Stimulated activated CD4-positive, alpha-beta T cell treated with anti-CD3 and anti-CD28 coated beads, Interleukin-1b, Interleukin-23, amount 100 ng/mL, for 4 hours (primary cell): ENCODE measurements at regions not wholly inside any gene's neighbourhood (a gene's known extent, or its start where the extent isn't known, plus 50 kb on each side); places are given as distances from the start of the nearest gene placed in this dataset.
"Not testable (repeated sequence)": the region's sequence is repeated elsewhere in the genome, so short reads cannot be mapped to it uniquely, and the experiment has no call there.

Experiments used
- DNase-seq, 2 donors: peaks; one replicate each; pipeline ENCODE4 v3.0.0-alpha.2; 2020; ENCODE audit warnings: low read depth in 2 of 2

- DNase-seq: no peak
These were observed 266.6 kb upstream of the MYT1L start for GRCh38 chr2:2597712-2598111.

GRCh38 chr2:2591542-2591940 is 260.5 kb upstream of the MYT1L start:
- no peak for DNase-seq

DNA sequence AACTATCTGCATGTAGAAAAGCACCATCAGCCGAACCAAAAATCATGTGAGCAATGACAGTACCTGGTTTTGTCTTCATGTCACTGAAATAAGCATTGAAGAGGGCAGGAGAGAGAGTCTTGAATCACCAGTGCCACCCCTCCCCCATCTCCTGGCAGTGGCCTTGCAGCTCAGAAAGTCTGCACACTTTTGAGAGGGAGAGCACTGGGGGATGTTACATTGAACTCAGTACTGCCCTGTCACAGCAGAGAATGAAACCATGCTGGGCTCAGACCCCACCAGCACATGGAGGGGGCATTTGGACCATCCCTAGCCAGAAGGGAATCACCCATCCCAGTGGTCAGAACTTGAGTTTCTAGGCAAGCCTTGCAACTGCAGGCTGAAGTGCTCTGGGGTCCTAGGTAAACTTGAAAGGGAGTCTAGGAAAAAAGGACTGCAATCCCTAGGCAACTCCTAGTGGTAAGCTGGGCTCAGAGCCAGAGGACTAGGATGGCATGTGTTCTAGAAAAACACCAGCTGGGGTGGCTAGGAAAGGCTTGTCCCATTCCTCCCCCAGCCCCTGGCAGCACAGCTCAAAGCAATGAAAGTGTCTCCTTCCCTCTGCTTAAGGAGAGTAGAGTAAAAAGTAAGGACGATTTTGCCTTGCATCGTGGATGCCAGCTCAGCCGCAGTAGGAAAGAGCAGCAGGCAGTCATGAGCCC is 259.9 kb upstream of the MYT1L start:
- DNase-seq: no peak

GRCh38 chr2:2590141-2590540 is 259.1 kb upstream of the MYT1L start:
- no peak for DNase-seq

DNA sequence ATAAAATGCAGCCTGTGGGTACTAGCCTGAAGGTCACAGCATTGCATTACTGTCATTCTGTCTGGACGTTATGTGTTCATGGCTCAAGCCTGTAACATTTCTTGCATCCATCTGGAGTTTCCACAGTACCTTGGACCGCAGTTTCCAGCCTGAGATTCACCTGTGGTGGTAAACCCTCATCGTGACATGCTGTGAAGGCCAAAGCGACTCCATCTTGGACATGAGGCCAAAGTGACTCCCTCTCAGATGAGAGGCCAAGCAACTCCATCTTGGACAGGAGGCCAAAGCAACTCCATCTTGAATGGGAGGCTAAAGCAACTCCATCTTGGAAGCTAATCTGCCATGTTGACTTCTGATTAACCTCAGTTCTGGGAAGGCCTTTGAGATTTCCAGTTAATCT is 257.7 kb upstream of the MYT1L start:
- no peak for DNase-seq

DNA sequence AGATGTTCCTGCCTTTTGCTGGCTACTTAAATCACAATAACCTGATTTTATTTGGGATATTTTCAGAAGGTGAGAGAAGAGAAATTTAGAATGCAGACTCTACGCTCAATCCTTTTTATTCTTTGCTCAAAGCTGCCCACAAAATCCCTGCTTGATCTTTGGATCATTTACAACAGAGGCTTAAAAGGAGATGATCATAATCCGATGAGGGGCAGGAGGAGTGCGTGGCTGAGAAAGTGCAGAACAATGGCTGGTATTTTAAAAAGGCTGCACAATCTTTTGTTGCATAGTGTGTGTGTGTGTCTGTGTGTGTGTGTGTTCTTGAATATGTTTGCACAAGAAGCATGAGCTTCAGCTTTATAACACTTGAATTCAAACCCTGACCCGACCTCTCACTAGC is 256.3 kb upstream of the MYT1L start:
- DNase-seq: no peak

- DNase-seq: no peak
These were observed 255.9 kb upstream of the MYT1L start for GRCh38 chr2:2586931-2587330.

GRCh38 chr2:2586068-2586776 is 255.1 kb upstream of the MYT1L start:
- no peak for DNase-seq

DNA sequence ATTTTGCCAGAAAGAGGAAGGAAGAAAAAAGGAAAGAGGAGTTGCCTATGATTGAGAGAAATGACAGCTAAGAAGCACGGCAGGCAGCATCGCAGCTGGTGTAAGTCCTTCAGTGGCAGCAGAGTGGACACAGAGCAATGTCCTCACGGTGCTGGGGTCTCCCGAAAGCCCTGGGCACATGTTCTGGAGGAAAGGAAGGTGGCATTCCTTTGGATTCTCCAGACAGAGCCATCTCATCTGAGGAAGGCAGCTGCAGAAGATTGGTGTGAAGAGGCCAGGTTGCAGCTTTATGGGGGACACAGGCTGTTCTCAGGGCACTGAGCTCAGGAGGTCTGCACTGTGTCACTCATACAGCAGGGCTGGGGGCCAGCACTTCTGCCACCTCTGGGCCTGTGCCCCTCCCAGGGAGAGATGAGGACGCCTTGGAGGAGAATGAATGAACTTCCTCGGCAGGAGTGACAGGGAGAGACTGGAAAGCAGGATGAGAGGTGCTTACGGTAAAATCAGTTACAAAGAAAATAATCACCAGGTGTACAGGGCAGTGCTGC is 252.0 kb upstream of the MYT1L start:
- no peak for DNase-seq

DNA sequence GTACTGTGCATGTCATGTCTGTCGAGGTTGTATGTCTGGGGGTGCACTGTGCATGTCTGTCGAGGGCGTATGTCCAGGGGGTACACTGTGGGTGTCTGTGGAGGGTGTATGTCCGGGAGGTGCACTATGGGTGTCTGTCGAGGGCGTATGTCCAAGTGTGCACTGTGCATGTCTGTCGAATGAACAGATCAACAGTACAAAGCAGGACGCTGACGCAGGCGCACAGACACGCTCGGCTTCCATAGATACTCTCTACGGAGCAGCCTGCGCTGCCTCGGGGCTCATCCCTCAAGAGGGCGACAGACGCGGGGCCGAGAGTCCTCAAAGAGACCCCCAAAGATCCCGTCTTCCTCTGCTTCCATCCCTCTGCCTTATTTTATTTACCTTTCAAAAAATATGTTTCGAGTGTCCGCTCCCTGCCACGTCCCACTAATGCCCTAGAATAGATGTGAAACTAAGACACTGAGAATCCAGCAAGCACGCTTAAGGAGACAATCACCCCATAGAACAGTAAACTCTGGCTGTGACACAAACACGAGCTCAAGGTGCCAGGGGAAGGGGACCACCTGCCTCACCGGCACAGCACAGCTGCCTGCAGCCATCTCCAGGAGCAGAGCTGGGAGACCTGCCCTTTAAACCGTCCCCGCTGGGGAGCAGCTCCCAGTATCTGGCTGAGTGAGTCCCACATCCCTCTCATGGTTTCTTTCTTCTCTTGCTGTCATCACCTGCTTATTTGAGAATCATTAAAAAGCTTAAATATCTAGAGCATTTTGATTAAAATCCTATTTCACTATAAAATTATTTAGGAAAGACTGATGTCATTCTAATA is 250.5 kb upstream of the MYT1L start:
- no peak for DNase-seq

DNA sequence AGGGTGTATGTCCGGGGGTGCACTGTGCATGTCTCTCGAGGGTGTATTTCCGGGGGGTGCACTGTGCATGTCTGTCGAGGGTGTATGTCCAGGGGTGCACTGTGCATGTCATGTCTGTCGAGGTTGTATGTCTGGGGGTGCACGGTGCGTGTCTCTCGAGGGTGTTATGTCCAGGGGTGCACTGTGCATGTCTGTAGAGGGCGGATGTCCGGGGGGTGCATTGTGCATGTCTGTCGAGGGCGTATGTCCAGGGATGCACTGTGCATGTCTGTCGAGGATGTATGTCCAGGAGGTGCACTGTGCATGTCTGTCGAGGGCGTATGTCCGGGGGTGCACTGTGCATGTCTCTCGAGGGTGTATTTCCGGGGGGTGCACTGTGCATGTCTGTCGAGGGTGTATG is 249.8 kb upstream of the MYT1L start:
- not testable (repeated sequence) for DNase-seq

- no peak for DNase-seq
These were observed 249.3 kb upstream of the MYT1L start for GRCh38 chr2:2580341-2580740.

DNA sequence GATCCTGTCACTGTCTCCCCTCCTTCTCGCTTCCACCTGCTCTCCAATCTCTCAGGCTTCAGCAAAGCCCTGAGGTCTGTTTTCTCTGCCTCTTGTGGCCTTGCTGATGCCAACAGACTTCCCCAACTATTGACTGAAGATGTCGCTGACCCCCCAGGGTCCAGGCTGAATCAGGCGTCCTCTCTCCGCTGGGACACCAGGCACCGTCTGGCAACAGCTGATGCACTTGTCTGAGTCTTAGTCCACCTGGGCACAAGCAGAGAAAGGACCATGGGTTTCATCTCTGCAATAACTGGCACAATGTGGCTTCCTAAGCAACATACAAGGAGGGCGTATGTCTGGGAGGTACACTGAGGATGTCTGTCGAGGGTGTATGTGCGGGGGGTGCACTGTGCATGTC is 248.7 kb upstream of the MYT1L start:
- DNase-seq: no peak

DNA sequence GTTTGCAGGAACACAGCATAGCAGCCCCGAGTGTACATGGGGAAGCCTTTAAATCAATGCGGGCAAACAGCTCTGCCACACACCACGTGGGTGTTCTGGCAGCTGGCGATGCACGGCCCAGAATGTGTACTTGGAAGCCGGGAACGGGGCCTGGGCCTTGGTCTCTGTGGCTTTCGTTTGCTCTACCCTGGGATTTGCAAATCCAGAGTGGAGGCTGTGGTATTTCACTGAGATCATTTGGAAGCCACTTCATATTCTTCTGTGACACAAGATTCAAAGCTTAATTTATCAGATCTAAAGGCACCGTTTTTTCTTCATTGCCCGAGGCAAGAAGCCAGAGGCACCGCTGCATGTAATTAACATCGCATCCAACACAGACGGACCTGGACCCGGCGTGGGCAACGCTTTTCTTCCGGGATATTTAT is 246.3 kb upstream of the MYT1L start:
- DNase-seq: no peak

DNA sequence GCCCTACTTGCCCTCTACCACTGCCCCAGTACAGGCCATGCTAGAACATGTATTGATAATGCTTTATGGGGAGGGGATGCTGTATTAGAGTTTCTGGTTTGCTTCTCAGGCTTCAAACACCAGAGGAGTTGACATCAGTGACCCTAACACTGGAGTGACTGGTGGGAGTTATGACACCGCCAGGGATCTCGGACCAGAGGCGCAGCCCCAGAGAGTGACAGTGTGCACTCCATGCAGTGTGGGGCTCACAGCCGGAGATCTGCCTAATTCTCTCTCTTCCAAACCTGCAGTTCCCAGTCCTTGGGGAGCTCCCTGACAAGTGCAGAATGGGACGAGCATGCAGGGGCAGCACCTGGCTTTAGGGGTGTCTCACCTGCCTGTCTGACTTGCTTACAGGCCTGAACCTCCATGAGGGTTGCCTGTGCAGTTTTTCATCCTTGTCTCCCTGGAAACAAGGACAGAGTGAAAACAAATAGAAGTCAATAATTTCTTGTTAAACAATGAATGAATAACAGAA is 244.9 kb upstream of the MYT1L start:
- no peak for DNase-seq

- no peak for DNase-seq
These were observed 244.1 kb upstream of the MYT1L start for GRCh38 chr2:2575181-2575577.

- no peak for DNase-seq
These were observed 243.5 kb upstream of the MYT1L start for GRCh38 chr2:2574401-2575180.

DNA sequence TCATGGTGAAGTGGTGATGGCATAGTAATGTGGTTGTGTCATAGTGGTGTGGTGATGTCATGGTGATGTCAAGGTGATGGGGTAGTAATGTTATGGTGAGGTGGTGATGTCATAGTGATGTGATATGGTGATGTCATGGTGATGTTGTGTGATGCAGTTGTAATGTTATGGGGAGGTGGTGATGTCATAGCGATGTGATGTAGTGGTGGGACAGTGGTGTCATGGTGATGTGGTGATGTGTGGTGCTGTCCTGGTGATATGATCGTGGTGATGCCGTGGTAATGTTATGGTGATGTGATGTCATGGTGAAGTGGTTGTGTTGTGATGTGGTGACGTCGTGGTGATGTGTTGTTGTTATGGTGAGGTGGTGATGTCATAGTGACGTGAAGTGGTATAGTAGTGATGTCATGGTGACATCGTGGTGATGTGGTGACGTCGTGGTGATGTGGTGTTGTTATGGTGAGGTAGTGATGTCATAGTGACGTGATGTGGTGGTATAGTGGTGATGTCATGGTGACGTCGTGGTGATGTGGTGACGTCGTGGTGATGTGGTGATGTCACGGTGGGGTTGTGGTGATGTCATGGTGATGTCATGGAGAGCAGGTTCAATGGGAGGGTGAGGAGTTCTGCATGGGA is 242.7 kb upstream of the MYT1L start:
- no peak for DNase-seq

- DNase-seq: no peak
These were observed 242.1 kb upstream of the MYT1L start for GRCh38 chr2:2573205-2573604.

GRCh38 chr2:2572393-2573204 is 241.5 kb upstream of the MYT1L start:
- DNase-seq: no peak
